Suprapubic skin (tissue), 4 donors: ENCODE measurements at regions not wholly inside any gene's neighbourhood (a gene's known extent, or its start where the extent isn't known, plus 50 kb on each side); places are given as distances from the start of the nearest gene placed in this dataset.

ENCODE experiments used
- DNase-seq, 2 donors: peaks; one replicate each; pipeline ENCODE4 v3.0.0-alpha.2; 2019; ENCODE audit warnings: low spot score in 2 of 2
- H3K27ac ChIP-seq: fragments of 200-600 bp; sonication (generic); one replicate; pipeline ENCODE4 v1.5.1; 2019
- H3K27me3 ChIP-seq: fragments of 200-600 bp; sonication (generic); one replicate; pipeline ENCODE4 v1.5.1; 2019
- H3K36me3 ChIP-seq: fragments of 200-600 bp; sonication (generic); one replicate; pipeline ENCODE4 v1.5.1; 2019
- H3K4me1 ChIP-seq: fragments of 200-600 bp; sonication (generic); one replicate; pipeline ENCODE4 v1.5.1; 2019
- H3K4me3 ChIP-seq: fragments of 200-600 bp; sonication (generic); one replicate; pipeline ENCODE4 v1.5.1; 2019; ENCODE audit warnings: mild to moderate bottlenecking
- H3K9me3 ChIP-seq: fragments of 200-600 bp; sonication (generic); one replicate; pipeline ENCODE4 v1.5.1; 2019
- CTCF ChIP-seq, 2 donors: fragments of 200-600 bp in 1 of 2; fragments of 450-650 bp in 1 of 2; sonication (generic) in 1 of 2; IDR thresholded peaks; one replicate each; pipeline ENCODE4 v1.5.1; 2016 to 2019; ENCODE audit warnings: antibody characterized with exemption in 2 of 2, mild to moderate bottlenecking in 1 of 2, moderate library complexity in 1 of 2
- EP300 ChIP-seq: sonication (generic); formaldehyde crosslinking; IDR thresholded peaks from one replicate; pipeline ENCODE4 v1.6.1; 2017; ENCODE audit warnings: antibody characterized with exemption
- POLR2A ChIP-seq, 2 donors: fragments of 450-650 bp; IDR thresholded peaks; one replicate each; pipeline ENCODE4 v1.6.1; 2017; ENCODE audit warnings: antibody characterized with exemption in 2 of 2, mild to moderate bottlenecking in 2 of 2, moderate library complexity in 2 of 2
- POLR2AphosphoS5 ChIP-seq, 3 donors: sonication (generic); formaldehyde crosslinking; IDR thresholded peaks; one replicate each; pipeline ENCODE4 v1.6.1; 2017; ENCODE audit warnings: antibody characterized with exemption in 3 of 3
- WGBS: methylation state at CpG from one replicate; pipeline ENCODE4 v1.1.5; 2018; 5-methylcytosine and 5-hydroxymethylcytosine counted together

GRCh38 chr10:76733441-76733936, 904.1 kb downstream of the KCNMA1 start:
- H3K4me3 ChIP-seq: no peak overlapping the region
- no peak for DNase-seq
- H3K4me1 ChIP-seq: no peaks in the 10 kb centered on the region
- H3K36me3 ChIP-seq: no peaks in the 10 kb centered on the region
- no peaks in the 10 kb centered on the region for H3K9me3 ChIP-seq
- TF ChIP-seq CTCF (IDR thresholded peaks at IDR 0.05) (no peak), EP300 (no peak), POLR2AphosphoS5 (IDR thresholded peaks at IDR 0.05) (no peak), POLR2A (IDR thresholded peaks at IDR 0.05) (no peak)
- H3K27me3 ChIP-seq: no peaks in the 10 kb centered on the region
- H3K27ac ChIP-seq: no peak overlapping the region
- 78% methylated on average over 5 of the region's 5 CpGs for WGBS

GRCh38 chr10:76732306-76732705, 905.3 kb downstream of the KCNMA1 start:
- H3K36me3 ChIP-seq: no peaks in the 10 kb centered on the region
- no peaks in the 10 kb centered on the region for H3K4me1 ChIP-seq
- DNase-seq: no peak
- no peak for TF ChIP-seq POLR2A (IDR thresholded peaks at IDR 0.05)
- no peak for TF ChIP-seq POLR2AphosphoS5 (IDR thresholded peaks at IDR 0.05)
- TF ChIP-seq CTCF (IDR thresholded peaks at IDR 0.05): no peak
- no peak for TF ChIP-seq EP300
- no peak overlapping the region for H3K27ac ChIP-seq
- H3K4me3 ChIP-seq: no peak overlapping the region
- no peaks in the 10 kb centered on the region for H3K27me3 ChIP-seq
- no peaks in the 10 kb centered on the region for H3K9me3 ChIP-seq
- WGBS: 95% methylated on average over 3 of the region's 3 CpGs

- Histone ChIP-seq H3K4me3 (no peak overlapping the region), H3K9me3 (no peaks in the 10 kb centered on the region), H3K27me3 (no peaks in the 10 kb centered on the region), H3K27ac (no peak overlapping the region), H3K4me1 (no peaks in the 10 kb centered on the region), H3K36me3 (no peaks in the 10 kb centered on the region)
- TF ChIP-seq POLR2AphosphoS5 (IDR thresholded peaks at IDR 0.05): no peak
- 48% methylated on average over 1 of the region's 1 CpG for WGBS
- DNase-seq: no peak
These were observed 907.6 kb downstream of the KCNMA1 start for GRCh38 chr10:76729841-76730487.

GRCh38 chr10:76729346-76729745, 908.3 kb downstream of the KCNMA1 start:
- Histone ChIP-seq H3K4me3 (no peak overlapping the region), H3K4me1 (no peaks in the 10 kb centered on the region), H3K9me3 (no peaks in the 10 kb centered on the region), H3K27me3 (no peaks in the 10 kb centered on the region), H3K27ac (no peak overlapping the region), H3K36me3 (no peaks in the 10 kb centered on the region)
- no peak for DNase-seq
- no peak for TF ChIP-seq CTCF (IDR thresholded peaks at IDR 0.05)
- no peak for TF ChIP-seq POLR2A (IDR thresholded peaks at IDR 0.05)
- no peak for TF ChIP-seq EP300
- TF ChIP-seq POLR2AphosphoS5 (IDR thresholded peaks at IDR 0.05): no peak

GRCh38 chr10:76727038-76727437, 910.6 kb downstream of the KCNMA1 start:
- H3K27me3 ChIP-seq: no peaks in the 10 kb centered on the region
- no peaks in the 10 kb centered on the region for H3K4me1 ChIP-seq
- no peak overlapping the region for H3K4me3 ChIP-seq
- H3K9me3 ChIP-seq: no peaks in the 10 kb centered on the region
- WGBS: 50% methylated on average over 2 of the region's 2 CpGs
- no peak overlapping the region for H3K27ac ChIP-seq
- DNase-seq: no peak
- TF ChIP-seq EP300 (no peak), CTCF (IDR thresholded peaks at IDR 0.05) (no peak), POLR2AphosphoS5 (IDR thresholded peaks at IDR 0.05) (no peak)
- H3K36me3 ChIP-seq: no peaks in the 10 kb centered on the region

- no peak for DNase-seq
- Histone ChIP-seq H3K27ac (no peak overlapping the region), H3K27me3 (no peaks in the 10 kb centered on the region), H3K36me3 (no peaks in the 10 kb centered on the region), H3K4me3 (no peak overlapping the region), H3K4me1 (no peaks in the 10 kb centered on the region), H3K9me3 (no peaks in the 10 kb centered on the region)
- TF ChIP-seq POLR2A (IDR thresholded peaks at IDR 0.05) (no peak), POLR2AphosphoS5 (IDR thresholded peaks at IDR 0.05) (no peak)
- WGBS: 74% methylated on average over 9 of the region's 9 CpGs
These were observed 913.8 kb downstream of the KCNMA1 start for GRCh38 chr10:76723844-76724243.
